ENCODE measurements at regions not wholly inside any gene's neighbourhood (a gene's known extent, or its start where the extent isn't known, plus 50 kb on each side); places are given as distances from the start of the nearest gene placed in this dataset.
"Not testable (repeated sequence)": the region's sequence is repeated elsewhere in the genome, so short reads cannot be mapped to it uniquely, and the experiment has no call there.

DNA sequence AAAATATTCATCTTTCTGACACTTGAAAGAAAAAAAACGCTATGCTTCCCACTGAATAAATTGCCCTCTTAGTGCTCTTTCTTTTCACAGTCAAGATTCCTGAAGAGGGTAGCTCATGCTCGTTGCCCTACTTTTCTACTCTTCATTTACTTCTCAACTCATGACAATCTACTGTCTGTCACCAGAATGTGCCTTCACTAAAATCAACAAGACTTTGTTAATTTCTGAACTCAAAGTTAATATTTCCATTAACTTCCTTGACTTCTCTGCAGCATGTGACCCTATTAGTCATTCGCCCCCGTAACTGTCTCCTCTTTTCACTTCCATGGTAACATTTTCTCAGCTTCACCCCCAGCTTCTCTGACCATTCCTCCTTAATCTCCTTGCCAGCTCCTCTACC lies 98.9 kb upstream of the MAPRE2 start:
- DNase-seq (ENCODE audit: low spot score): no peak

DNA sequence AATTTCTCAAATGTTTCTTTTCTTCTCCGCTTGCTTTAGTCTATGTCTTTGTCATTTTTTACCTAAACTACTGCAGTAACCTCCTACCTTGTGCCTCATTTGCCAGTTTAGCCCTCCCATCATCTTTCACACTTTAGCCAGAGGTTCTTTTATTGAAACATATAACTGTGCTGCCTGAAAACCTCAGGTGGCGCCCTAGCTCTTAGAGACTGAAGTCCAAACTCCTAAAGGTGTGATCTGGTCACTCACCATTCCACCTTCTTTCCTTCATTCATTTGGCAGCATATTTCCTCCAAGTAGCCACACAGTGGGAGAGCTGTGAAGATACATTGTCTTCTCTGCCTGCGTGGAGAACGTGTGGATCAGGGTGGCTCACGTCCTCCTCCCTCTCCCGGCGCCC lies 98.2 kb upstream of the MAPRE2 start:
- no peak for DNase-seq (ENCODE audit: low spot score)

DNA sequence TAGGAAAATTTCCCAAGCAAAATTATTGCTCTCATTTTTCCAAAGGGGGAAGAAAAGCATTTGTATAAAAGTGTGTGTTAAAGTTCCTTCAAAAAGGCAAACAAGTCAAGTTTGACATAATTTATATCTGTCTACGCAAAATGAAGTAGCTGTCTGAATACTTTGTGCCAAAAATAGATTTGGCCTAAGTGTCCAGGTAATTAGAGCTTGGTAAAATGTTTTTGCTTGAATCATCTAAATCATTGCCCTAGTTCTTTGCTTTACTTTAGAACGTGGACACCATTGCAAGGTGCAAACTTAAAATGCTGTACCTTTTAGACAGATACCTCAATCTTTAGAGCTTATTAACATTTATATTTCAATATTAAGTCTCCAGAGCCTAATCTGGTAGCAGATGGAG lies 97.6 kb upstream of the MAPRE2 start:
- DNase-seq (ENCODE audit: low spot score): no peak

DNA sequence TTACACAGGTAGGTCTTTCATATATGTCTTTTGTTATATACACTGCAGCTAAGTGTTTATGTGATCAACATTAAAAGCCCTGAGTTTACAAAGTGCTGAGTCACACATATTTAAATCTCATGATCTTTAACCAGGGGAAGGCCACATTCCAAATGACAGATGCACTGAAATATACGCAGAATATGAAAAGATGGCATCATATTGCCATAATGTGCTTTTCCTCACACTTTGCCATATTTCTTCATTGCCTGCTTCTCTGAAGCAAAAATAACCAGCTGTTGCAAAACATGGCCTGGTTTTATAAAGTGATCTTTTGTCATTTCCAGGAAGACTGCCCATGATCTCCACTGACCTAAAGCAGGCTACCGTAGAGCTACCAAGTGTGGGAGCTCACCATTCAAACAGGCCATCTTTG lies 93.5 kb upstream of the MAPRE2 start:
- no peak for DNase-seq (ENCODE audit: low spot score)

DNA sequence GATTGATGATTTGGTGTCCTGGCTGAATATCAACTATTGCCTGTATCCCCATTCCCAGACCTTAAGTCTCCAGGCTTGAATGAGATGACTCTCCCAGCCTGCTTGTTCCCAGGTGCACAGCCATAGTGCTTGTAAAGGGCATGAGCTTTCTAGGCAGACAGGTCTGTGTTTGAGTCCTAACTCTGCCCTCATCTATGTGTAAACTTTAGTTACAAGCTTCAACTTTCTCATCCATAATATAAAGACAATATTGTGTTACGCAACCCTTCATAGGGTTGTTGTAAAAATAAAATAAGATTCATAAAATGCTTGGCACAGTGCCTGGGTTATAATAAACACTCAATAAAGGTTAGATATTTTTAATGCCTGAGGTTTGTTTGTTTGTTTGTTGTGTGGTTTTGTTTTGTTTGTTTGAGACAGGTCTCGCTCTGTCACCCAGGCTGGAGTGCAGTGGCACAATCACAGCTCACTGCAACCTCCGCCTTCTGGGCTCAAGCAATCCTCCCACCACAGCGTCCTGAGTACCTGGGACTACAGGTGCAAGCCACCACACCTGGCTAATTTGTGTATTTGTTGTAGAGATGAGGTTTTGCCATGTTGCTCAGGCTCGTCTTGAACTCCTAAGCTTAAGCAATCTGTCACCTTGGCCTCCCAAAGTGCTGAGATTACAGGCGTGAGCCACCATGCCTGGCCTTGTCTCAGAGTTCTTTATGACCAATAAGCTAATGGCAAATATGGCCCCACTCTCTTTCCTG lies 89.4 kb upstream of the MAPRE2 start:
- no peak for DNase-seq (ENCODE audit: low spot score)

DNA sequence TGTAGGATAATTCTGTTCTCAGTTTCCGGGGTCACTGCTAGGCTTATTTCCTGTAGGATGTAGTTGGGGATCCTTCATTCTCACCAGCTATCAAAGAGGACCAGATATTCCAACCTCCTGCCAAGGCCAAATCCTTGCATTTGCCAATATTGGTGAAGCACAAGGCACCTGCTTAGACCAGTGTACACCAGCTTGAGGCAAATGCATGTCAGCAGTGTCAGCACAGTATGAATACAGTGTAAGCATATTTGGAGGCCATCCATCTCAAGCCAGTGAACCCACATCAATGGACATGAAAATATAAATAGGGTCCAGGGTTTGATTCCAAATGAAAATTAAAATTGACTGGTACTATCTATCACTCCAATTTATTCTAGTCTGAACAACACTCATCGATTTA lies 88.0 kb upstream of the MAPRE2 start:
- no peak for DNase-seq (ENCODE audit: low spot score)

DNA sequence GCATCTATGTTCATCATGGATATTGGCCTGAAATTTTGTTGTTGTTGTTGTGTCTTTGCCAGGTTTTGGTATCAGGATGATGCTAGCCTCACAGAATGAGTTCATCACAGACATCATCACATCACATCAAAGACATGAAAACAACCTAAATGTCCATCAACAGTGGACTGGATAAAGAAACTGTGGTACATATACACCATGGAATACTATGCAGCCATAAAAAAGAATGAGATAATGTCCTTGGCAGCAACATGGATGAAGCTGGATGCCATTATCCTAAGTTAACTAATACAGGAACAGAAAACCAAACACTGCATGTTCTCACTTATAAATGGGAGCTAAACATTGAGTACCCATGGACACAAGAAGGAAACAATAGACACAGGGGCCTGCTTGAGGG lies 85.7 kb upstream of the MAPRE2 start:
- DNase-seq (ENCODE audit: low spot score): not testable (repeated sequence)

DNA sequence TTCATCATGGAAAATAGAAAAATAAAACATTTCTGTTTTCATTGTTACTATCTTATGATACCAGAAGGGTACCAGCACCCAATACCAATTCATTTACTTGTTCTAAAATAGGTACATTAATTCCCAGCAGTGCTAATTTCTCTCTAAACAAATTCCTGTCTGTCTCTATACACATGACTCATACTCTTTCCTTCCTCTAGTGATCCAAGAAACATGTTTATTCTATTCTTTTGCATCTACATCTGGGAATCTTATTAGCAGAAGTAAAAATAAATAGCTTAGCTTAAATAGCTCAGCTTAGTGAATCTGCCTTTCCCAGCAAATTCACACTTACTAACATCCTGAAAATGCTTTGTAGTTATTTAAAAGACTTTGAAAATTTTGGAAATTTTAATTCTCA lies 84.5 kb upstream of the MAPRE2 start:
- no peak for DNase-seq (ENCODE audit: low spot score)

DNA sequence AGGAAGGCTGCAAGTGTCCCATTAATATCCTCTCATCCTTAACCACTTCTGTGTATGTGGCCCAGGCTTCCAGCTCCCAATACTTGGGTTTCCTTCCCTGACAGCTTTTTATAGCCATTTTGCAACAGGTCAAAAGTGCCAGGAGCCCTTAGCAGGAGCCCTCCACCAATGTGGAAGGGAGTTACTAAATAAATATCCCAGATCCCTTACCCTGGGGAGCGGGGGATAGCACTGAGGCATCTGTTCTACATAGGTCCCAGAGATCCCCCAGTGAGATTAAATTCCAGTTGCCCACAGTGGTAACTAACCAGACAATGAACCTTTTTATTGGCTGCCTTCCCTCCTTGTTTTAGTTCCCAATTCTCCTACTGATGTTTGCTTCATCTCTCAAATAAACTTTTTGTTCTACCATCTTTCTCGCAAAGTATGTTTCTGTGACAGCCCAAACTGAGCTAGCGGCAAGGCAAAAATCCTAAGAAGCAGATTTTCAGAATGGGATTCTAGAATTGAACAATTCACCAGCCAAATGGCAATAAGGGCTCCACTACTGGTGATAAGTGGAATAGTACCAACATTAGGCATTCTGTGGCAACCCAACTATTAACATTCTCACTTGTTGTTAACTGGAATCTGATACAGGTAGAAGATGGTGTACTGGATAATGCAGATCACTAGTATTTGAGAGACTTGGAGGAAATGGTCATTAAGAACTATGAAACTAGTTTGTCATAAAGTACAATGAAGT lies 83.9 kb upstream of the MAPRE2 start:
- no peak for DNase-seq (ENCODE audit: low spot score)

DNA sequence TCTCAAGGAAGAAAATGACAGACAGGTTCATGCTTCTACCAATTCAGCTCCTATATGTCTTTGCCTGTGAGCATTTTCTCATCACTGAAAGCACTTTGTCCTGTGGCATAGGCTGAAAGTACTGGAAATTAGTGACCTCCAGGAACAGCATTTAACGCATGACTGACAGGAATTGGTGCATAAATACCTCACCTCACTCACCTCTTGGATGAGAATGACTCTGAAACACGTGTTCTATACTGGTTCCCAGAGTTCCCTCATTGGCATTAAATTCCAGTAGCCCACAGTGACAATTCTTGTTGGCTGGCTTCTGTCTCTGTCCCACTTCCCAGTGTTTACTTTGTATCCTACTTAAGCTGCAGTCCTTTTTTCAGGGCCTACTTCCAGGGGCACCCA lies 83.4 kb upstream of the MAPRE2 start:
- no peak for DNase-seq (ENCODE audit: low spot score)

DNA sequence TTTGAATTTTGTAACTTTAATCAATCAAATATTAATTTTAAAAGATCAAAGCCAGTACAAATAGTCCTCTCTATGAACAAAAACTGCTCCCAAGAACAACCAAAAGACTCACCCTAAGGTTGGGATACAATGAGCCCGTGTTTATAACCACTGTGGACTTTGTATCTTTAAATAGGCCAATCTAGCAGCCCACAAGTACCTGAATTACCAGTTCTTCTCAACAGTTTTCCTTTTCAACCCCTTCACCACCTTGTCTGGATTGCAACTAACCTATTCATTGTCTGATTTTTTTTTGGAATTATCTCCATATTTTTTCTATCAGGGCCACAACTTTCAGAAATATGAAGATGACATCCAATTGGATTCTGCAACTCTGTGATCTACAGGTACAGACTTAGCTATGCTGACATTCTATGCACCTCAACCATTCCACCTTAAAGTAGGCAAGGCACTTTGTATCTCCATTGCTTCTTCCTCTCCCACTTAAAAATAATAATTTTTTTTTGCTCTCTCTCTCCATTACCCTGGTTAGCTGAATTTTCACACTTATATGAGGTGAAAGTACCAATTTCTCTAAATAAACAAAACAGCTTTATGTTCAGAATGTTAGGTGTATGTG lies 81.9 kb upstream of the MAPRE2 start:
- DNase-seq (ENCODE audit: low spot score): no peak

DNA sequence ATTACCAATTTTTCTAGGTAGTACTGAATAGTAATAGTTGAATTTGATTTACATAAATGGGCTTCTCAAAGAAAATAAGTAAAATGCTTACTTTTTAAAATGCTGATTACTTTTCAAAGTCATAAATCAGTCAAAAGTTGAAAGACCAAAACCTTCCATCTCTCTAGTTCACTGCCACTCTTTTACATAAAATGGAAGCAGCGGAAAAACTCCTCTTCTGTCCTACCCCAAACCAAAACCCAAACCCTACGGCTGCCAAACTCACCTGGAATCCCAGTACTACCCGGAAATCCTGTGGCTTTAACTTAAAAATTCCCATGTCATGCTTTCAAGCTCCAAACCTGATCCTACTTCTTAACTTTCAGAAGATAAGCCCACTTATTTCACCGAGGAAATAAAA lies 81.2 kb upstream of the MAPRE2 start:
- DNase-seq (ENCODE audit: low spot score): no peak

DNA sequence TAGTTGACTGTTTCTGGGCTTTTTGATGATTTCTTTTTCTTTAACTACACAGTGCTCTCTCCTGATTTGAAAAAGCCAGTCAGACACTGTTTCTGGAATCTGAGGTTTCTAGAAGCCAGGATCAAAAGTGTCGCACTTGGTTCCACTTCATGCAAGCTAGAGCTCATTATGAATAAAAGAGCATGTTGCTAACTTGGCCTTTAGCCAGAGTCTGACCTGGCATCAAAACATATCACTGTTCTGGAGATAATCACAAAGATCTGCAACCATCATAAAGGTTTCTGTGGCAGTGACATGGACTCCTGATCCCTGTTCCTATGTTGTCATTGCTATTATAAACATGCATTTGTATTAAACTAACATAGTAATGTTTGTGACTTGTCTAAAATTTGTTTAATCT lies 76.1 kb upstream of the MAPRE2 start:
- DNase-seq (ENCODE audit: low spot score): no peak

DNA sequence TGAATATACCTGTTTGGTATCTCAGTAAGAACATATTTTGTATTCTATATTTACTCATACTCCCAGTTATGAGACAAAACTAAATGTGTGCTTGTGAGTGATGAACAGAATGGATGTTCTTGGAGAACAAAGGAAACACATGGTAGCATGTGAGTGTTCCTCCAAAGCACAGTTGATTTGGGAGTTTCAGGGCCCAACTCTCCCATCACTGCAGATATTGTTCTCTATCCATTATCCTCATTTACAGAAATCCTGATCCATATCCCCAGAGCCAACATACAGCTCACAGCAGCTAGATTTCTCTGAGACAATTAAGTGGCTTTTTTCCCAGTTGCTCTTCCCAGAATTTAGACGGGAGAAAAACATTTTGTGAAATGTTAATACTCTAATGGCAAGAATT lies 75.6 kb upstream of the MAPRE2 start:
- no peak for DNase-seq (ENCODE audit: low spot score)

DNA sequence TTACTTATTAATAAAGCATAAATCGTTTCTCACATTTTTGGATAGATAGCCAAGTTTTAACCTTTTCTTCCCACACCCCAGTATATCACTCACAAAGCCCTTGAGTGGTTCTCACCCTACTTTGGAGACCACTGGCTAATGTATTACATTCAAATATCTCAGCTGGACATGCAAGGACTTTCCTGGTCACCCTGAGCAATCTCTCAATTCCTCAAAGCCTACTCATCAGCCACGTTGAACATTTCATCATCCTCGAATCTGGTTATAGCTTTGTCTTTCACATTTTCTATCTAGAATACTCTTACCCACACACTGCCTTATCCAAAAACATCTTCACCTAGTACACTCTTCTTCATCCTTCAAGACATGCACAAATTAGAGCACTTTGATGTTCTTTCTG lies 71.1 kb upstream of the MAPRE2 start:
- no peak for DNase-seq (ENCODE audit: low spot score)

DNA sequence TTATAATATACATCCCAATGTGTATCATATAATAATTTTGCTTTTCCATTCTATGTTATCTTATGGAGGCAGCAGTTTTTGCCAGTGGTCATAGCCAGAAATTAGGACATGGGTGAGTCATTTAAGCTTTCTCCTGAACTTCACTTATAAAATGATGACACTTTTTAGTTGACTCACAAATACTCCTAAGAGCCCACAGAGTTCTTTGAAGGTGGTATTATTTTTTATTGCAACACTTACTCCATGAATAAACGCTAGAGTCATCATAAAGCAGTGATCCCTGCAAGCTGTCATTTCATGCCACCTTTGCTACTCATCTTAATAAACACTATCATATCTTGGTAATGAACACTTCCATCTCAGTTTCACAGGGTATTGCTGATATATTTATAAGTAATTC lies 69.9 kb upstream of the MAPRE2 start:
- no peak for DNase-seq (ENCODE audit: low spot score)

DNA sequence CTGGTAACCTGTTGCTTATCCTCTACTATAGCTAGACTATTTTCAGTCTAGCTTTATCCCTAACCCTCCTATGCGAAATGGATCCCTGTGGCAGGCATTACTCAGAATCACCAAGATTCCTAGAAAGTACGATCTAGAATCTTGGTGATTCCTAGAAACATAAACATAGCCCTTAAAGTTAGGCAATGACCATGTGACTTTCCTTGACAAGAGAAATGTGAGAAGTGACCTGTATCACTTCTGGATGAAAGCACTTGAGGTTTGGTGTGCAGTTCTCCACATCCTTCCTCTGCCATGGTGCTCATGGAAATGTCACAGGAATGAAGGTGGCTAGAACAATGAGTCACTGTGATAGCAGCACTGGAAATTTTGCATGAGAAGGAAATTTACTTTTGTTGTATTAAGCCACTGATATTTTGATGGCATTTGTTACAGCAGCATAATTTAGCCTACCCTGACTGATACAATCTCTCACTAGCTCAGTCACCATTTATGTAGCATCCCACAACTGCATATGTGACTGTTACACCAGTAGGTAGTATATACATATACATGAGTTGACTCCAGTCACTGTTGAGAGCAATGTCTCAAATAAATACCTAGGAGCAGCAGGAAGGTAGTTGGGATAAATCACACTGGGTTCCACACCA lies 68.3 kb upstream of the MAPRE2 start:
- DNase-seq (ENCODE audit: low spot score): no peak

DNA sequence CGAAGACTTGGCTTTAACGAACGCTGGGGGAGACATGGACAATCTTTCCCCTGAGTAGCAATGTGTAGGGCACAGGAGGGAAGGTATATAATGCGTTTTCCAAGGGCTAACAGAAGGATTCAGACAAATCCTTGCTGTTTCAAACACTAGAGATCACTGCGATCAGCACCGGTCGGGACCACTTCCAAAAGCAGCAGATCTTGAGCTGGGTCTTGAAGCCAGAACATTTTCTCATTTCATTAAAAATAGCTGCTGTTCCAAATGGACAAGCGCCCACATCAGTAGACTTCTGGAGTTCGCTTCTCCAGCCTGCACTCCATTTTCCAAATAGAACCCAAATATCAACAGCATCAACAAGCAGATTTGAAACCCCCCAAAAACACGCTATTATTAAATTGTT lies 65.1 kb upstream of the MAPRE2 start:
- no peak for DNase-seq (ENCODE audit: low spot score)

DNA sequence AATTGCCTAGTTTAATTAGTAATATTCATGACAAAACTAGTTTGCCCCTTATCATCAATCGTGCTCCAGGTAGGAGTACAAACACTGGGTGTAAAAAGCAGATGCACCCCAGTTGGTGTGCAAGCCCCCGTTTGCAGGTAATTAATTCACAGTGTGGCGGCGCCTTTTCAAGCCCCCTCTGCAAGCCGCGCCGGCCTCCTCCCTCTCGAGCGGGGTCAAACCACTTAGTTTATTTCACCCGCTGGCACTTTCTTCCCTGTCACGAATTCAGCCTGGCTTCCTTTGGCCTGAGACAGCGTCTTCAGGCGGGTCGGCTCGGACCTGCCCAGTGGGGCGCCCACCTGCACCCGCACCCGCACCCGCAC lies 64.7 kb upstream of the MAPRE2 start:
- DNase-seq (ENCODE audit: low spot score): no peak

DNA sequence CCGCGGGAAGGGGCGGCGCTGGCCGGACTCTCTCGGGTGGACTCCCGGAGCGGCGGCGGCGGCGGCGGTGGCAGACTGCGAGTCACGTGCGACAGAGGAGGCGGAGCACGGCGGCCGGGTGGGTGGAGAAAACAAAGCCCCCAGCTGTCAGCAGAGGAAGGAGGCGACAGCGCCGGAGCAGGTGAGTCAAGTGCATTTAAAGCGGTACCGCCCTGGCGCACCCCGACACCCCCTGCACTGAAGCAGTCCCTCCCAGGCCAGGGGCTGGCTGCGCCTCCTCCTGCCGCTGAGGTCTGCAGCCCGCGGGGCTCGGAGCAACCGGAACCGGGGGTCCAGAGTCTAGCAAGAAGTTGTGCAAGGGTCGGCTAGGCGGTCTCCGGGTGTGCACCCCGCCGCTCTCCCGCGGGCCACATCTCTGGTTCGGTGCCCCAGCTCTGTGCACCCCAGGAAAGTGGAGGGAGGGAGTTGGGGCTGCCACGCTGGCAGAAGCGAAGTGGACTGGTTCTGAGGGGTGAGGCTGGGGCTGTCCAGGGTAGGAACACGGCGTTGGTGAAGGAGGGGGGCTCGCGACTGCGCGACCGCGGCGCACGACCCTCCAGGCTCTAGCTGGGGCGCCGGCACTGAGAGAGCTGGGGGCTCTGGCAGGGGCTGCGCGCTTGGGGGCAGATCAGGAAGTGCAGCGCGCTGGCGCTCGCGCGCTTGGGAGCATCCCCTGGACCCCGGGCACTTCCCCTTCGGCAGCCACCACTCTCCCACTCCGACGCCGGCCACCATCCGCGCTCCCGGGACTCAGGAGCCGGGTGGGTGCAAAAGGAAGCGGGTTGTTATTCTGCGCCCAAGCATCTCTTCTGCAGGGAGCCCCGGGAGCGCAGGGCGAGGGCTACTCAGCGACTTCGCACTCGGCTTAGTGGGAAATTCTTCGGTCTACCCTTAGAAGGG lies 64.0 kb upstream of the MAPRE2 start:
- DNase-seq (ENCODE audit: low spot score): peak; percentile 54

DNA sequence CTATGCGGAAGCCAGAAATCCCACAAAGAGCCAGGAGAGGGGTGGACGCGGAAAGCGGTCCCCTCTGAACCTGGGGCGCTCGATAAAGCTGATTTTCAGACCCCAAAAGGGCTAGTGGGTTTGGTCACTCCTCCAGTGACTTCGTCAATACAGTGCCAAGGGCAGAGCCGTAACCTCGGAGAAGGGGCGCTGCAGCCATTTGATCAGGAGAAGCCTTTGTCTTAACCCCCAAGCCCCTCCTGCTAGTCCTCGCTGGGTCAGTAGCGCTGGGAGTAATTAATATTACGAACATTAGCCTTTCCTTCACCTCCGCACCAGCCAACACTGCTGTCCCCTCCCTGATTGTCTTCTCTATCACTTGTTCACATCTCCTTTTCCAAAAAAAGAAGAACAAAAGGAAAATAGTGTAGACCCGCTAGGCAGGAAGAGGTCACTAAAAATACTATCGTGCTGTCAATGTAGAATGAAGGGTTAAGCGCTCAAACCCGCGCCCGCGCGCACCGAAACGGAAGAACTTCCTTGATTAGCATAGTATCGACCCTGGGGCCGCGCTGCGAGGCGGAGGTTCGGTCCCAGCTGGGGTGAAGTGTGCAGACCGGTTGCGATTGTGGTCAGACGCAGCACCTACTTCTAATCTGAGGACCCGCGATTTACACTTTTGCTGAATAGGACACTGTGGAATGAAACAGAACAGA lies 63.2 kb upstream of the MAPRE2 start:
- DNase-seq (ENCODE audit: low spot score): peak; percentile 51

All from activated CD4-positive, alpha-beta T cell treated with anti-CD3 and anti-CD28 coated beads, Interleukin-2, Interleukin-4, amounts not matched to agents 100 ng/mL and 50 ng/mL, durations not matched to agents 16 hours and 8 hours (primary cell).